HEK293T (cell line): ENCODE measurements at regions not wholly inside any gene's neighbourhood (a gene's known extent, or its start where the extent isn't known, plus 50 kb on each side); places are given as distances from the start of the nearest gene placed in this dataset.

ENCODE experiments used
- CTCF ChIA-PET: fragments of 350-600 bp; formaldehyde crosslinking; extraction: SDS; loops from one replicate; lab custom pipeline; 2021; ENCODE audit warnings: antibody characterized with exemption, inconsistent platforms; lab: Yijun Ruan, JAX
- POLR2A ChIA-PET: fragments of 350-600 bp; formaldehyde crosslinking; extraction: SDS; loops from one replicate; lab custom pipeline; 2020; ENCODE audit warnings: antibody characterized with exemption, inconsistent platforms; lab: Yijun Ruan, JAX
- DNase-seq: peaks from one replicate; pipeline ENCODE4 v3.0.0; 2012; ENCODE audit warnings: mixed read lengths; ENCODE audit errors: extremely low spot score
- ARNT ChIP-seq: fragments of 450-650 bp; IDR thresholded peaks from 2 replicates; pipeline ENCODE4 v1.6.1; 2017; ENCODE audit warnings: mild to moderate bottlenecking
- BHLHE40 ChIP-seq: fragments of 450-650 bp; IDR thresholded peaks from 2 replicates; pipeline ENCODE4 v1.6.1; 2016; ENCODE audit warnings: mild to moderate bottlenecking, moderate library complexity, borderline replicate concordance
- CTBP1 ChIP-seq: fragments of 450-650 bp; IDR thresholded peaks from 2 replicates; pipeline ENCODE4 v1.6.1; 2016; ENCODE audit warnings: borderline replicate concordance
- ELF4 ChIP-seq: fragments of 450-650 bp; IDR thresholded peaks from 2 replicates; pipeline ENCODE4 v1.6.1; 2017; ENCODE audit warnings: antibody characterized with exemption
- FOXA1 ChIP-seq: fragments of 450-650 bp; IDR thresholded peaks from 2 replicates; pipeline ENCODE4 v1.6.1; 2016; ENCODE audit warnings: mild to moderate bottlenecking
- FOXK2 ChIP-seq: fragments of 450-650 bp; IDR thresholded peaks from 2 replicates; pipeline ENCODE4 v1.6.1; 2016; ENCODE audit warnings: mild to moderate bottlenecking
- FOXM1 ChIP-seq: fragments of 450-650 bp; IDR thresholded peaks from 2 replicates; pipeline ENCODE4 v1.6.1; 2017; ENCODE audit warnings: mild to moderate bottlenecking, borderline replicate concordance
- HDGF ChIP-seq: fragments of 450-650 bp; IDR thresholded peaks from 2 replicates; pipeline ENCODE4 v1.6.1; 2017; ENCODE audit warnings: antibody characterized with exemption, borderline replicate concordance
- L3MBTL2 ChIP-seq: fragments of 450-650 bp; conservative IDR thresholded peaks from 2 replicates; pipeline ENCODE4 v1.6.1; 2016; ENCODE audit warnings: mild to moderate bottlenecking
- LEF1 ChIP-seq: fragments of 450-650 bp; IDR thresholded peaks from 2 replicates; pipeline ENCODE4 v1.6.1; 2017; ENCODE audit warnings: mild to moderate bottlenecking, borderline replicate concordance
- NFRKB ChIP-seq: fragments of 450-650 bp; IDR thresholded peaks from 2 replicates; pipeline ENCODE4 v1.6.1; 2016; ENCODE audit warnings: mild to moderate bottlenecking, moderate library complexity
- PKNOX1 ChIP-seq: fragments of 450-650 bp; IDR thresholded peaks from 2 replicates; pipeline ENCODE4 v1.6.1; 2016
- SP1 ChIP-seq: fragments of 450-650 bp; IDR thresholded peaks from 2 replicates; pipeline ENCODE4 v1.6.1; 2017
- SUZ12 ChIP-seq: fragments of 450-650 bp; IDR thresholded peaks from 2 replicates; pipeline ENCODE4 v1.6.1; 2016; ENCODE audit warnings: mild to moderate bottlenecking
- TARDBP ChIP-seq: fragments of 450-650 bp; IDR thresholded peaks from 2 replicates; pipeline ENCODE4 v1.6.1; 2016
- ZNF384 ChIP-seq: fragments of 450-650 bp; IDR thresholded peaks from 2 replicates; pipeline ENCODE4 v1.6.1; 2016

- ChIA-PET POLR2A (no interaction called here), CTCF (no interaction called here)
- TF ChIP-seq HDGF (no peak), NFRKB (no peak), SP1 (no peak), SUZ12 (no peak), PKNOX1 (no peak), BHLHE40 (no peak), ARNT (no peak)
- DNase-seq = no peak
Measured at GRCh38 chr16:86958423-86958822, 358.8 kb downstream of the C16orf95 start.

GRCh38 chr16:86959091-86959651 lies 358.0 kb downstream of the C16orf95 start:
- ChIA-PET POLR2A (no interaction called here), CTCF (no interaction called here)
- no peak for DNase-seq
- TF ChIP-seq NFRKB (no peak), ELF4 (no peak), FOXA1 (no peak), CTBP1 (no peak), SUZ12 (no peak), FOXK2 (no peak), LEF1 (no peak), BHLHE40 (no peak), L3MBTL2 (no peak), SP1 (no peak)

- POLR2A ChIA-PET = no interaction called here
- no peak for DNase-seq
- no peak for TF ChIP-seq LEF1
- TF ChIP-seq FOXK2 = no peak
- no peak for TF ChIP-seq CTBP1
- no peak for TF ChIP-seq FOXM1
- no peak for TF ChIP-seq SP1
- no peak for TF ChIP-seq FOXA1
- TF ChIP-seq ELF4 = no peak
- no peak for TF ChIP-seq ARNT
- CTCF ChIA-PET = no interaction called here
Measured at GRCh38 chr16:86959729-86960128, 357.5 kb downstream of the C16orf95 start.

GRCh38 chr16:86960266-86960665 lies 356.9 kb downstream of the C16orf95 start:
- TF ChIP-seq SP1 = no peak
- no peak for TF ChIP-seq ZNF384
- TF ChIP-seq FOXM1 = no peak
- no peak for TF ChIP-seq CTBP1
- no peak for TF ChIP-seq TARDBP

GRCh38 chr16:86961171-86961601 lies 356.0 kb downstream of the C16orf95 start:
- ChIA-PET CTCF (no interaction called here), POLR2A (no interaction called here)
- no peak for DNase-seq
- no peak for TF ChIP-seq BHLHE40
- no peak for TF ChIP-seq ARNT

More at GRCh38 chr16:86960266-86960665, 356.9 kb downstream of the C16orf95 start:
- ChIA-PET CTCF (no interaction called here), POLR2A (no interaction called here)
- DNase-seq = no peak

- no peak for TF ChIP-seq PKNOX1
- TF ChIP-seq FOXM1 = no peak
- TF ChIP-seq ARNT = no peak
- no peak for TF ChIP-seq BHLHE40
- TF ChIP-seq ZNF384 = no peak
- TF ChIP-seq SUZ12 = no peak
- TF ChIP-seq FOXK2 = no peak
- no peak for TF ChIP-seq NFRKB
- no peak for TF ChIP-seq CTBP1
- TF ChIP-seq HDGF = no peak
- no peak for TF ChIP-seq SP1
- no peak for TF ChIP-seq TARDBP
- DNase-seq = no peak
- POLR2A ChIA-PET = no interaction called here
- CTCF ChIA-PET = no interaction called here
Measured at GRCh38 chr16:86962259-86962658, 354.9 kb downstream of the C16orf95 start.

- ChIA-PET POLR2A (no interaction called here), CTCF (no interaction called here)
- TF ChIP-seq ELF4 (no peak), BHLHE40 (no peak), LEF1 (no peak), FOXK2 (no peak), L3MBTL2 (no peak), FOXA1 (no peak), ZNF384 (no peak), PKNOX1 (no peak), TARDBP (no peak)
- no peak for DNase-seq
Measured at GRCh38 chr16:86962913-86963312, 354.3 kb downstream of the C16orf95 start.
